Endothelial cell of umbilical vein (primary cell): ENCODE measurements at regions not wholly inside any gene's neighbourhood (a gene's known extent, or its start where the extent isn't known, plus 50 kb on each side); places are given as distances from the start of the nearest gene placed in this dataset.

ENCODE experiments used
- BruUV-seq: library from RNA; stranded (reverse); fragments of 400-500 nt; replicated peaks from 2 replicates; lab custom pipeline; 2021; lab: Mats Ljungman, UMichigan
- CTCF ChIA-PET: fragments of 300-600, 350-600 bp; sonication (Branson Sonifier 250); formaldehyde crosslinking; loops from one replicate; lab custom pipeline; 2021; ENCODE audit warnings: antibody characterized with exemption, inconsistent platforms; lab: Charles Lee
- POLR2A ChIA-PET: fragments of 300-600, 350-600 bp; sonication (Branson Sonifier 250); formaldehyde crosslinking; loops from one replicate; lab custom pipeline; 2021; ENCODE audit warnings: antibody characterized with exemption, inconsistent platforms; lab: Charles Lee
- DNase-seq: peaks from one replicate; pipeline ENCODE4 v3.0.0-alpha.2; 2011; ENCODE audit warnings: low read depth, low spot score
- FAIRE-seq: peaks from 2 replicates; lab custom pipeline; 2011; peaks lifted over from hg19 to GRCh38; lab: Jason Lieb, UNC
- H2AFZ ChIP-seq: 2 replicates; pipeline ENCODE4 v1.6.0; 2012; ENCODE audit warnings: low read depth, low read length, control low read depth, inconsistent platforms
- H3K27ac ChIP-seq: 2 replicates; pipeline ENCODE4 v1.5.1; 2011; ENCODE audit warnings: low read depth, mild to moderate bottlenecking, control low read depth, low read length, moderate library complexity; ENCODE audit not compliant: insufficient read depth
- H3K27me3 ChIP-seq, 2 experiments: 2 replicates each; pipeline versions ENCODE4 v1.6.0 to v1.6.1; 2011; ENCODE audit warnings: low read length in 2 of 2, mixed read lengths in 1 of 2; ENCODE audit not compliant: control insufficient read depth in 2 of 2, insufficient read depth in 2 of 2
- H3K36me3 ChIP-seq, 2 experiments: 2 replicates in 1 of 2; 3 replicates in 1 of 2; pipeline ENCODE4 v1.5.1; 2011; ENCODE audit warnings: low read length in 2 of 2, mild to moderate bottlenecking in 1 of 2, moderate library complexity in 1 of 2; ENCODE audit not compliant: control insufficient read depth in 2 of 2, insufficient read depth in 2 of 2; ENCODE audit errors: extremely low read depth in 1 of 2
- H3K4me1 ChIP-seq: 3 replicates; pipeline ENCODE4 v1.5.1; 2011; ENCODE audit warnings: mild to moderate bottlenecking, low read length; ENCODE audit not compliant: control insufficient read depth, insufficient read depth; ENCODE audit errors: extremely low read depth
- H3K4me2 ChIP-seq: 2 replicates; pipeline ENCODE4 v1.6.1; 2011; ENCODE audit warnings: low read length, control low read depth, mixed read lengths; ENCODE audit not compliant: insufficient read depth
- H3K4me3 ChIP-seq, 3 experiments: fragments of 200-600 bp in 1 of 3; sonication (generic), shearing (Covaris generic) in 1 of 3; replicated peaks in 1 of 3; 2 replicates each; pipeline ENCODE4 v1.5.1; 2011 to 2016; ENCODE audit warnings: control low read depth in 3 of 3, low read length in 3 of 3, mild to moderate bottlenecking in 2 of 3, inconsistent platforms in 1 of 3, low read depth in 1 of 3, moderate library complexity in 1 of 3; ENCODE audit not compliant: insufficient read depth in 1 of 3
- H3K79me2 ChIP-seq: 2 replicates; pipeline ENCODE4 v1.6.0; 2012; ENCODE audit warnings: low read length, inconsistent platforms; ENCODE audit not compliant: control insufficient read depth, insufficient read depth
- H3K9ac ChIP-seq: replicated peaks from 2 replicates; pipeline ENCODE3; 2011; ENCODE audit warnings: low read length, control low read depth; ENCODE audit not compliant: insufficient read depth; ENCODE audit errors: extremely low read depth
- H3K9me1 ChIP-seq: replicated peaks from 3 replicates; pipeline ENCODE4 v1.6.0; 2011; ENCODE audit warnings: mild to moderate bottlenecking, low read length; ENCODE audit not compliant: control insufficient read depth, insufficient read depth; ENCODE audit errors: extremely low read depth
- H3K9me3 ChIP-seq: replicated peaks from 2 replicates; pipeline ENCODE4 v1.5.1; 2012; ENCODE audit warnings: low read length, inconsistent platforms; ENCODE audit not compliant: control insufficient read depth, insufficient read depth
- H4K20me1 ChIP-seq: replicated peaks from 2 replicates; pipeline ENCODE3; 2011; ENCODE audit warnings: mild to moderate bottlenecking, low read length; ENCODE audit not compliant: control insufficient read depth, insufficient read depth; ENCODE audit errors: extremely low read depth
- EZH2 ChIP-seq: IDR thresholded peaks from 2 replicates; pipeline ENCODE4 v1.6.1; 2012; ENCODE audit warnings: borderline replicate concordance, low read depth, mild to moderate bottlenecking, moderate library complexity, low read length, inconsistent platforms; ENCODE audit not compliant: severe bottlenecking
- FOS ChIP-seq: IDR thresholded peaks from 2 replicates; pipeline ENCODE4 v1.6.1; 2011; ENCODE audit warnings: mild to moderate bottlenecking, low read length, moderate library complexity, borderline replicate concordance; ENCODE audit not compliant: insufficient read depth
- GATA2 ChIP-seq: IDR thresholded peaks from 2 replicates; pipeline ENCODE4 v1.7.0; 2011; ENCODE audit warnings: low read depth, mild to moderate bottlenecking, moderate library complexity, mixed read lengths, low read length; ENCODE audit not compliant: insufficient read length, insufficient read depth
- JUN ChIP-seq: IDR thresholded peaks from 2 replicates; pipeline ENCODE4 v1.6.1; 2011; ENCODE audit warnings: borderline replicate concordance, low read depth; ENCODE audit not compliant: insufficient read length, insufficient read depth
- MYC ChIP-seq: IDR thresholded peaks from one replicate; pipeline ENCODE4 v1.6.1; 2011; ENCODE audit warnings: mild to moderate bottlenecking, low read depth, low read length
- POLR2A ChIP-seq: IDR thresholded peaks from 2 replicates; pipeline ENCODE4 v1.6.1; 2012; ENCODE audit warnings: low read depth, mild to moderate bottlenecking, control low read depth, low read length
- POLR2AphosphoS5 ChIP-seq: IDR thresholded peaks from 2 replicates; pipeline ENCODE4 v1.6.1; 2012; ENCODE audit warnings: low read depth, mild to moderate bottlenecking, control low read depth, low read length, moderate library complexity; ENCODE audit not compliant: insufficient read depth
- dilution Hi-C: fragments of 300-500 bp; cut with MboI; formaldehyde crosslinking; loops from one replicate; pipeline ENCODE4 v1.15.0; 2019; ENCODE audit warnings: low sequenced_read_pairs; ENCODE audit not compliant: extremely low pct_ligation_motif_present
- intact Hi-C: fragments of 100-400 bp; cut with micrococcal nuclease; formaldehyde crosslinking; loops from one replicate; pipeline ENCODE4 v1.10.0; 2022
- TF ChIP-seq, protein P1 (sequence below): IDR thresholded peaks from 2 replicates; pipeline ENCODE4 v1.6.1; 2011; ENCODE audit not compliant: insufficient read depth, insufficient read length
- TF ChIP-seq, protein P2 (sequence below), 2 donors: IDR thresholded peaks; 1 replicate in 1 of 2; 2 replicates in 1 of 2; pipeline ENCODE4 v1.5.1; 2011; ENCODE audit warnings: low read length in 2 of 2, mild to moderate bottlenecking in 2 of 2, moderate library complexity in 2 of 2, control low read depth in 1 of 2, inconsistent platforms in 1 of 2, low read depth in 1 of 2; ENCODE audit not compliant: insufficient read depth in 1 of 2; ENCODE audit errors: extremely low read depth in 1 of 2

DNA sequence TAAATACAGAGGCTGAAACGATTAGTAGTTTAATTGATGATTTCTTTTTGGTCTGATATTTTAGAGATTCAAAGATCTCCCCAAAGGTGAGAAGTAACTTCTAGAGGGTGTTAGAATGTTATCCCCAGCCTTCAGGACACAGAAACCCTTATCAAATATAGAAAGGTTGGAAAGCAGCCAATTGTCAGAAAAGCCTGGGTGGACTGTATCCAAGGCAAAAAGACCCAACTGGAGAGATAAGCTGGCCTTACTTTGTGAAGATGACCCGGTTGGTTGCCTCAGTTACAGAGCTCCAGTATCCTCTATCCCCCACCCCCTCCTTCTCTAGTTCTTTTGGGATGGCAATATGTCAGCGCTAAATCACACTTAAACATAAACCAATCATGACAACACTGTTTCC, 75.7 kb downstream of the GCNT4 start:
- H3K9me3 ChIP-seq, result no peaks in the 10 kb centered on the region
- H3K36me3 ChIP-seq, result no peaks in the 10 kb centered on the region
- H3K9me1 ChIP-seq, result no peaks in the 10 kb centered on the region
- BruUV-seq, result no TSS peak
- H3K4me3 ChIP-seq, result no peak overlapping the region
- H3K4me2 ChIP-seq, result no peak overlapping the region
- CTCF ChIA-PET, result no interaction called here
- no peaks in the 10 kb centered on the region for H3K79me2 ChIP-seq
- H4K20me1 ChIP-seq, result no peaks in the 10 kb centered on the region
- no peak for TF ChIP-seq GATA2
- no peak for TF ChIP-seq EZH2
- TF ChIP-seq, protein P1, sequence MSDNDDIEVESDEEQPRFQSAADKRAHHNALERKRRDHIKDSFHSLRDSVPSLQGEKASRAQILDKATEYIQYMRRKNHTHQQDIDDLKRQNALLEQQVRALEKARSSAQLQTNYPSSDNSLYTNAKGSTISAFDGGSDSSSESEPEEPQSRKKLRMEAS, result no peak
- TF ChIP-seq POLR2A, result no peak
- TF ChIP-seq FOS, result no peak
- TF ChIP-seq, protein P2, sequence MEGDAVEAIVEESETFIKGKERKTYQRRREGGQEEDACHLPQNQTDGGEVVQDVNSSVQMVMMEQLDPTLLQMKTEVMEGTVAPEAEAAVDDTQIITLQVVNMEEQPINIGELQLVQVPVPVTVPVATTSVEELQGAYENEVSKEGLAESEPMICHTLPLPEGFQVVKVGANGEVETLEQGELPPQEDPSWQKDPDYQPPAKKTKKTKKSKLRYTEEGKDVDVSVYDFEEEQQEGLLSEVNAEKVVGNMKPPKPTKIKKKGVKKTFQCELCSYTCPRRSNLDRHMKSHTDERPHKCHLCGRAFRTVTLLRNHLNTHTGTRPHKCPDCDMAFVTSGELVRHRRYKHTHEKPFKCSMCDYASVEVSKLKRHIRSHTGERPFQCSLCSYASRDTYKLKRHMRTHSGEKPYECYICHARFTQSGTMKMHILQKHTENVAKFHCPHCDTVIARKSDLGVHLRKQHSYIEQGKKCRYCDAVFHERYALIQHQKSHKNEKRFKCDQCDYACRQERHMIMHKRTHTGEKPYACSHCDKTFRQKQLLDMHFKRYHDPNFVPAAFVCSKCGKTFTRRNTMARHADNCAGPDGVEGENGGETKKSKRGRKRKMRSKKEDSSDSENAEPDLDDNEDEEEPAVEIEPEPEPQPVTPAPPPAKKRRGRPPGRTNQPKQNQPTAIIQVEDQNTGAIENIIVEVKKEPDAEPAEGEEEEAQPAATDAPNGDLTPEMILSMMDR (IDR thresholded peaks at IDR 0.05; ENCODE audit: extremely low read depth in 1 of 2, insufficient read depth in 1 of 2, low read depth in 1 of 2, low read length in 2 of 2), result no peak
- no peak for TF ChIP-seq JUN
- TF ChIP-seq MYC, result no peak
- TF ChIP-seq POLR2AphosphoS5, result no peak
- DNase-seq, result no peak
- no peak overlapping the region for H3K9ac ChIP-seq
- no peaks in the 10 kb centered on the region for H3K4me1 ChIP-seq
- no peak overlapping the region for H3K27ac ChIP-seq
- POLR2A ChIA-PET, result no interaction called here
- no peak overlapping the region for H2AFZ ChIP-seq
- intact Hi-C loops, result no loop called here
- no peak for FAIRE-seq
- H3K27me3 ChIP-seq, result peaks cover 2 to 3% of the 10 kb centered on the region in 2 experiments
- dilution Hi-C loops, result no loop called here
